Activated CD8-positive, alpha-beta T cell treated with anti-CD3 and anti-CD28 coated beads for 36 hours (primary cell): ENCODE measurements at regions not wholly inside any gene's neighbourhood (a gene's known extent, or its start where the extent isn't known, plus 50 kb on each side); places are given as distances from the start of the nearest gene placed in this dataset.

Source experiments
- ATAC-seq: fragments of 200-7000 bp; cut with Tn5 transposase; one replicate; pipeline ENCODE4 v1.10.0; 2021; ENCODE audit warnings: mild to moderate bottlenecking, moderate library complexity
- CTCF ChIA-PET: fragments of 350-600 bp; sonication (Branson Sonifier 250); formaldehyde crosslinking; loops from one replicate; lab custom pipeline; 2021; ENCODE audit warnings: antibody characterized with exemption; lab: Charles Lee
- POLR2A ChIA-PET: fragments of 350-600 bp; sonication (Branson Sonifier 250); formaldehyde crosslinking; loops from one replicate; lab custom pipeline; 2021; ENCODE audit warnings: antibody characterized with exemption; lab: Charles Lee
- DNase-seq: peaks from one replicate; pipeline ENCODE4 v3.0.0-alpha.2; 2020
- H3K27ac Mint-ChIP-seq: one replicate; pipeline ENCODE4 v1.8.0; 2021; ENCODE audit warnings: mild to moderate bottlenecking, mixed read lengths
- H3K27me3 Mint-ChIP-seq: one replicate; pipeline ENCODE4 v1.8.0; 2021; ENCODE audit warnings: mixed read lengths
- H3K36me3 Mint-ChIP-seq: one replicate; pipeline ENCODE4 v1.8.0; 2021; ENCODE audit warnings: low read depth, mixed read lengths
- H3K4me1 Mint-ChIP-seq: one replicate; pipeline ENCODE4 v1.8.0; 2021; ENCODE audit warnings: low read depth, mixed read lengths
- H3K4me3 Mint-ChIP-seq: one replicate; pipeline ENCODE4 v1.8.0; 2021; ENCODE audit warnings: mild to moderate bottlenecking, moderate library complexity, mixed read lengths
- H3K9me3 Mint-ChIP-seq: one replicate; pipeline ENCODE4 v1.8.0; 2021; ENCODE audit warnings: mixed read lengths
- CTCF ChIP-seq: fragments of 200-600 bp; IDR thresholded peaks from one replicate; pipeline ENCODE4 v1.8.0; 2022; ENCODE audit warnings: antibody characterized with exemption, mild to moderate bottlenecking
- intact Hi-C: fragments of 100-400 bp; cut with micrococcal nuclease; formaldehyde crosslinking; loops from one replicate; pipeline ENCODE4 v1.10.0; 2022

GRCh38 chr12:13340149-13340548, 143.6 kb downstream of the EMP1 start:
- POLR2A ChIA-PET: no interaction called here
- Mint-ChIP-seq H3K27ac (no peak overlapping the region), H3K4me1 (peaks cover 7% of the 10 kb centered on the region), H3K9me3 (no peaks in the 10 kb centered on the region), H3K4me3 (no peak overlapping the region), H3K27me3 (peaks cover 27% of the 10 kb centered on the region), H3K36me3 (no peaks in the 10 kb centered on the region)
- DNase-seq (no peak), ATAC-seq (no peak)
- intact Hi-C loops: no loop called here
- TF ChIP-seq CTCF: no peak
- CTCF ChIA-PET: no interaction called here

DNA sequence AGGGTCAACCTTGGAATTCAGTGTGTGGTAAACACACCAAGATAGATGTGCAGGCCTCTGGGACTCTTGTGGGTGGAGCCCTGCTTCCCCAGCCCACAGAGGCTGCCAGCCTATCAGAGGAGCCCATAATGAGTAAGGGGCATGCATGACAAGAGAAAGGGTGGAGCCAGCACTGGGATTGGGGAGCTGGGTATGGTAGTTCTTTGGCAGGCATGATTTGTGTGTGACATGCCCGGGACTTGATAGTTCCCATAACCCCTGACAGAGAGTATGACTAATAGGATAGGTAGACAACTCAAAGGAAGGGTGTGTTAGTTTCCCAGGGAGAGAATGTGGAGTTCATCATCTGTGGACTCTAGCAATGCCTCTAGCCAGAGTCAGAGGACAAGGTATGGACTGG, 143.0 kb downstream of the EMP1 start:
- no peak for DNase-seq
- ChIA-PET CTCF (interaction anchor here (1.4 kb wide), 1 partner anchor 9 kb away, joined by 4 read pairs; no protein-coding TSS in a partner anchor), POLR2A (interaction anchor here (0.7 kb wide), 1 partner anchor 665 kb away, joined by 4 read pairs; no protein-coding TSS in a partner anchor)
- Mint-ChIP-seq H3K36me3 (no peaks in the 10 kb centered on the region), H3K4me3 (no peak overlapping the region), H3K9me3 (no peaks in the 10 kb centered on the region), H3K27ac (no peak overlapping the region), H3K27me3 (peaks cover 23% of the 10 kb centered on the region), H3K4me1 (peaks cover 7% of the 10 kb centered on the region)
- no peak for TF ChIP-seq CTCF
- intact Hi-C loops: no loop called here
- no peak for ATAC-seq

- H3K4me3 Mint-ChIP-seq: no peak overlapping the region
- ChIA-PET CTCF (interaction anchor here (1.4 kb wide), 2 partner anchors 9 kb away, joined by 4 read pairs; no protein-coding TSS in a partner anchor), POLR2A (interaction anchor here (0.7 kb wide), 1 partner anchor 665 kb away, joined by 4 read pairs; no protein-coding TSS in a partner anchor)
- peaks cover 7% of the 10 kb centered on the region for H3K4me1 Mint-ChIP-seq
- no peak for ATAC-seq
- no peak for DNase-seq
- intact Hi-C loops: no loop called here
- peaks cover 25% of the 10 kb centered on the region for H3K27me3 Mint-ChIP-seq
- H3K9me3 Mint-ChIP-seq: no peaks in the 10 kb centered on the region
- no peak for TF ChIP-seq CTCF
- H3K27ac Mint-ChIP-seq: no peak overlapping the region
- H3K36me3 Mint-ChIP-seq: no peaks in the 10 kb centered on the region
Measured at GRCh38 chr12:13339091-13339490, 142.6 kb downstream of the EMP1 start.

- TF ChIP-seq CTCF: no peak
- peaks cover 2% of the 10 kb centered on the region for H3K4me1 Mint-ChIP-seq
- no peak overlapping the region for H3K4me3 Mint-ChIP-seq
- no peaks in the 10 kb centered on the region for H3K9me3 Mint-ChIP-seq
- DNase-seq: no peak
- H3K27me3 Mint-ChIP-seq: peaks cover 21% of the 10 kb centered on the region
- H3K36me3 Mint-ChIP-seq: no peaks in the 10 kb centered on the region
- intact Hi-C loops: no loop called here
- no peak overlapping the region for H3K27ac Mint-ChIP-seq
- CTCF ChIA-PET: interaction anchor here (0.8 to 1.4 kb wide), 2 partner anchors 8 to 24 kb away, joined by 4 to 5 read pairs; no protein-coding TSS in a partner anchor
- POLR2A ChIA-PET: no interaction called here
- no peak for ATAC-seq
Measured at GRCh38 chr12:13337791-13338190, 141.3 kb downstream of the EMP1 start.

GRCh38 chr12:13336216-13336615, 139.7 kb downstream of the EMP1 start:
- Mint-ChIP-seq H3K4me3 (no peak overlapping the region), H3K36me3 (no peaks in the 10 kb centered on the region), H3K27me3 (peaks cover 19% of the 10 kb centered on the region), H3K27ac (no peak overlapping the region), H3K9me3 (no peaks in the 10 kb centered on the region), H3K4me1 (no peaks in the 10 kb centered on the region)
- intact Hi-C loops: no loop called here
- POLR2A ChIA-PET: no interaction called here
- CTCF ChIA-PET: no interaction called here
- ATAC-seq (no peak), DNase-seq (no peak)
- TF ChIP-seq CTCF: no peak
